NCI-H82 treated with DMSO at 0.1 percent for 48 hours (cell line): ENCODE measurements at regions not wholly inside any gene's neighbourhood (a gene's known extent, or its start where the extent isn't known, plus 50 kb on each side); places are given as distances from the start of the nearest gene placed in this dataset.
"Not testable (repeated sequence)": the region's sequence is repeated elsewhere in the genome, so short reads cannot be mapped to it uniquely, and the experiment has no call there.

ENCODE experiments used
- DNase-seq: peaks from one replicate; lab custom pipeline; 2025; ENCODE audit not compliant: unreplicated experiment; lab: John Stamatoyannopoulos, UW

GRCh38 chr2:180699657-180700361 is 280.6 kb upstream of the UBE2E3 start:
- no peak for DNase-seq

- no peak for DNase-seq
Observed at GRCh38 chr2:180698668-180699067, 281.7 kb upstream of the UBE2E3 start.

- no peak for DNase-seq
Observed at GRCh38 chr2:180695586-180696401, 284.6 kb upstream of the UBE2E3 start.

GRCh38 chr2:180694445-180695421 is 285.7 kb upstream of the UBE2E3 start:
- no peak for DNase-seq

GRCh38 chr2:180692322-180692721 is 288.1 kb upstream of the UBE2E3 start:
- DNase-seq, result no peak

- not testable (repeated sequence) for DNase-seq
Observed at GRCh38 chr2:180691855-180692223, 288.6 kb upstream of the UBE2E3 start.

GRCh38 chr2:180691186-180691854 is 289.1 kb upstream of the UBE2E3 start:
- DNase-seq, result not testable (repeated sequence)

GRCh38 chr2:180690611-180691010 is 289.8 kb upstream of the UBE2E3 start:
- DNase-seq, result no peak

GRCh38 chr2:180682871-180683270 is 297.5 kb upstream of the UBE2E3 start:
- no peak for DNase-seq

GRCh38 chr2:180679693-180680092 is 300.7 kb upstream of the UBE2E3 start:
- no peak for DNase-seq

- DNase-seq, result no peak
Observed at GRCh38 chr2:180678625-180678972, 301.8 kb upstream of the UBE2E3 start.

- DNase-seq, result no peak
Observed at GRCh38 chr2:180677930-180678624, 302.3 kb upstream of the UBE2E3 start.

GRCh38 chr2:180677200-180677599 is 303.2 kb upstream of the UBE2E3 start:
- DNase-seq, result no peak

GRCh38 chr2:180676520-180677025 is 303.8 kb upstream of the UBE2E3 start:
- no peak for DNase-seq

- no peak for DNase-seq
Observed at GRCh38 chr2:180675170-180675569, 305.2 kb upstream of the UBE2E3 start.

- no peak for DNase-seq
Observed at GRCh38 chr2:180672377-180672776, 308.0 kb upstream of the UBE2E3 start.

GRCh38 chr2:180670302-180671003 is 310.0 kb upstream of the UBE2E3 start:
- no peak for DNase-seq

GRCh38 chr2:180669016-180669415 is 311.4 kb upstream of the UBE2E3 start:
- DNase-seq, result no peak

- DNase-seq, result no peak
Observed at GRCh38 chr2:180664507-180664906, 315.9 kb upstream of the UBE2E3 start.
